ENCODE measurements at regions not wholly inside any gene's neighbourhood (a gene's known extent, or its start where the extent isn't known, plus 50 kb on each side); places are given as distances from the start of the nearest gene placed in this dataset.
"Not testable (repeated sequence)": the region's sequence is repeated elsewhere in the genome, so short reads cannot be mapped to it uniquely, and the experiment has no call there.

- no peak for DNase-seq (ENCODE audit: low read depth in 2 of 2)
These were observed 279.2 kb downstream of the CXCL12 start for GRCh38 chr10:44105696-44106095.

GRCh38 chr10:44102726-44103255, 282.1 kb downstream of the CXCL12 start:
- no peak for DNase-seq (ENCODE audit: low read depth in 2 of 2)

- DNase-seq (ENCODE audit: low read depth in 2 of 2) = no peak
These were observed 283.8 kb downstream of the CXCL12 start for GRCh38 chr10:44101082-44101481.

- no peak for DNase-seq (ENCODE audit: low read depth in 2 of 2)
These were observed 285.4 kb downstream of the CXCL12 start for GRCh38 chr10:44099511-44099910.

- DNase-seq (ENCODE audit: low read depth in 2 of 2) = not testable (repeated sequence)
These were observed 288.7 kb downstream of the CXCL12 start for GRCh38 chr10:44096217-44096616.

- DNase-seq (ENCODE audit: low read depth in 2 of 2) = no peak
These were observed 295.2 kb downstream of the CXCL12 start for GRCh38 chr10:44089671-44090070.

GRCh38 chr10:44087403-44087802, 297.5 kb downstream of the CXCL12 start:
- no peak for DNase-seq (ENCODE audit: low read depth in 2 of 2)

- no peak for DNase-seq (ENCODE audit: low read depth in 2 of 2)
These were observed 301.0 kb downstream of the CXCL12 start for GRCh38 chr10:44083719-44084400.

- DNase-seq (ENCODE audit: low read depth in 2 of 2) = no peak
These were observed 313.4 kb downstream of the CXCL12 start for GRCh38 chr10:44071479-44071878.

- DNase-seq (ENCODE audit: low read depth in 2 of 2) = no peak
These were observed 314.6 kb downstream of the CXCL12 start for GRCh38 chr10:44070282-44070681.

- DNase-seq (ENCODE audit: low read depth in 2 of 2) = no peak
These were observed 315.3 kb downstream of the CXCL12 start for GRCh38 chr10:44069573-44069972.

GRCh38 chr10:44068716-44069482, 316.0 kb downstream of the CXCL12 start:
- no peak for DNase-seq (ENCODE audit: low read depth in 2 of 2)

GRCh38 chr10:44067432-44067831, 317.5 kb downstream of the CXCL12 start:
- DNase-seq (ENCODE audit: low read depth in 2 of 2) = no peak

- no peak for DNase-seq (ENCODE audit: low read depth in 2 of 2)
These were observed 318.2 kb downstream of the CXCL12 start for GRCh38 chr10:44066527-44067255.

- DNase-seq (ENCODE audit: low read depth in 2 of 2) = no peak
These were observed 318.9 kb downstream of the CXCL12 start for GRCh38 chr10:44065788-44066526.

- DNase-seq (ENCODE audit: low read depth in 2 of 2) = no peak
These were observed 319.7 kb downstream of the CXCL12 start for GRCh38 chr10:44064987-44065787.

GRCh38 chr10:44064317-44064716, 320.6 kb downstream of the CXCL12 start:
- DNase-seq (ENCODE audit: low read depth in 2 of 2) = no peak

- no peak for DNase-seq (ENCODE audit: low read depth in 2 of 2)
These were observed 321.2 kb downstream of the CXCL12 start for GRCh38 chr10:44063686-44064085.

GRCh38 chr10:44060719-44061118, 324.2 kb downstream of the CXCL12 start:
- no peak for DNase-seq (ENCODE audit: low read depth in 2 of 2)

GRCh38 chr10:44060221-44060620, 324.7 kb downstream of the CXCL12 start:
- no peak for DNase-seq (ENCODE audit: low read depth in 2 of 2)

- DNase-seq (ENCODE audit: low read depth in 2 of 2) = no peak
These were observed 326.6 kb downstream of the CXCL12 start for GRCh38 chr10:44058259-44058658.
